ENCODE measurements at regions not wholly inside any gene's neighbourhood (a gene's known extent, or its start where the extent isn't known, plus 50 kb on each side); places are given as distances from the start of the nearest gene placed in this dataset.

DNA sequence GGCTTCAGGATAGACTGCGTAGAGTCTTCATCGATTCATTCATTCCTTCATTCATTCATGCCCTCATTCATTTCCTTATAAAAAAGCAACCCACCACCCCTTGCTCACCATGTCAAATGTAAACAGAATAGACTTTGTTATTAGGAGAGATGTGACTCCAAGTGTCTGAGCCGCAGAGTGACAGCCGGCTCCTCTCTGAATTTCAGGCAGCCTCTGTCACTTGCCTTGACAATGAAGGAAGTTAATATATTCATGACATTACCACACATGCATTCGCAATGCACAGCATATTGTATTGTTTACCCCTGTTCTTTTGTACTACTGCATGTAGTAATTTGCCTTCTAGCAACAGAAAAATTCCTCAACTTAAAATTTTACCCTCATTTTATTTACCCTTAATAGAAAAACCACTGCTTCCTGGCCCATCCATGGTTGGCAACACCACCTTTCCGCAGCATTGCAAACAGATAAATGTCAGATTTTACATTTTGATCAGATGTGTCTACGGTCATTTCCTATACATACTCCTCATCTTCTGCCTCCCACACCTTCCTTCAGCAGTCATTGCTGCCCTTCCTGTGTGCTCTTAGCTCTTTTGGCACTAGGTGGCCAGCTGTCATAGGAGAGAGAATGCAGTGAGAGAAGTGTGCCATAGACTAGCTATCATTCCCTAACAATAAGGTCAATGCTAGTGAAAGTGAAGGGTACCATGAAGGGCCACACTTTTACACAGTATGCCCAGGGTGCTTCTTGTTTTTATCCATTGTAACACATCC is 1090.8 kb downstream of the BCL11A start:
- intact Hi-C loops (cut with micrococcal nuclease; ENCODE audit: unreplicated experiment) = no loop called here
- in situ Hi-C loops (cut with HindIII; ENCODE audit: low pct_unique_long_range_greater_than_20kb, low sequenced_read_pairs) = no loop called here
- ATAC-seq (no peak), DNase-seq (ENCODE audit: low read depth, low spot score) (no peak)
- Histone ChIP-seq H3K9me3 (ENCODE audit: control insufficient read depth, insufficient read depth, low read depth, low read length) (no peaks in the 10 kb centered on the region), H3K36me3 (ENCODE audit: control insufficient read depth, insufficient read depth, low read length) (no peaks in the 10 kb centered on the region), H3K4me3 (ENCODE audit: low read depth in 2 of 2, low read length in 2 of 2) (no peak overlapping the region), H3K4me1 (ENCODE audit: control insufficient read depth, insufficient read depth, low read length) (no peaks in the 10 kb centered on the region), H3K27ac (ENCODE audit: low read length) (no peak overlapping the region), H3K27me3 (ENCODE audit: control insufficient read depth, insufficient read depth, low read length) (no peaks in the 10 kb centered on the region)
- ChIA-PET CTCF (no interaction called here), POLR2A (no interaction called here)
- TF ChIP-seq, protein P1, sequence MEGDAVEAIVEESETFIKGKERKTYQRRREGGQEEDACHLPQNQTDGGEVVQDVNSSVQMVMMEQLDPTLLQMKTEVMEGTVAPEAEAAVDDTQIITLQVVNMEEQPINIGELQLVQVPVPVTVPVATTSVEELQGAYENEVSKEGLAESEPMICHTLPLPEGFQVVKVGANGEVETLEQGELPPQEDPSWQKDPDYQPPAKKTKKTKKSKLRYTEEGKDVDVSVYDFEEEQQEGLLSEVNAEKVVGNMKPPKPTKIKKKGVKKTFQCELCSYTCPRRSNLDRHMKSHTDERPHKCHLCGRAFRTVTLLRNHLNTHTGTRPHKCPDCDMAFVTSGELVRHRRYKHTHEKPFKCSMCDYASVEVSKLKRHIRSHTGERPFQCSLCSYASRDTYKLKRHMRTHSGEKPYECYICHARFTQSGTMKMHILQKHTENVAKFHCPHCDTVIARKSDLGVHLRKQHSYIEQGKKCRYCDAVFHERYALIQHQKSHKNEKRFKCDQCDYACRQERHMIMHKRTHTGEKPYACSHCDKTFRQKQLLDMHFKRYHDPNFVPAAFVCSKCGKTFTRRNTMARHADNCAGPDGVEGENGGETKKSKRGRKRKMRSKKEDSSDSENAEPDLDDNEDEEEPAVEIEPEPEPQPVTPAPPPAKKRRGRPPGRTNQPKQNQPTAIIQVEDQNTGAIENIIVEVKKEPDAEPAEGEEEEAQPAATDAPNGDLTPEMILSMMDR (IDR thresholded peaks at IDR 0.05) = no peak
- BruUV-seq (replicated peaks) = no TSS peak

GRCh38 chr2:59461127-59461526 is 1092.3 kb downstream of the BCL11A start:
- no TSS peak for BruUV-seq (replicated peaks)
- ChIA-PET CTCF (no interaction called here), POLR2A (no interaction called here)
- Histone ChIP-seq H3K4me3 (ENCODE audit: low read depth in 2 of 2, low read length in 2 of 2) (no peak overlapping the region), H3K27me3 (ENCODE audit: control insufficient read depth, insufficient read depth, low read length) (no peaks in the 10 kb centered on the region), H3K9me3 (ENCODE audit: control insufficient read depth, insufficient read depth, low read depth, low read length) (no peaks in the 10 kb centered on the region), H3K27ac (ENCODE audit: low read length) (no peak overlapping the region), H3K4me1 (ENCODE audit: control insufficient read depth, insufficient read depth, low read length) (no peaks in the 10 kb centered on the region), H3K36me3 (ENCODE audit: control insufficient read depth, insufficient read depth, low read length) (no peaks in the 10 kb centered on the region)
- intact Hi-C loops (cut with micrococcal nuclease; ENCODE audit: unreplicated experiment) = no loop called here
- in situ Hi-C loops (cut with HindIII; ENCODE audit: low pct_unique_long_range_greater_than_20kb, low sequenced_read_pairs) = no loop called here
- ATAC-seq (no peak), DNase-seq (ENCODE audit: low read depth, low spot score) (no peak)
- TF ChIP-seq POLR2AphosphoS5 (IDR thresholded peaks at IDR 0.05; ENCODE audit: low read depth, low read length) (no peak), REST (IDR thresholded peaks at IDR 0.05; ENCODE audit: insufficient read depth in 1 of 2, low read depth in 2 of 2, low read length in 1 of 2) (no peak)

DNA sequence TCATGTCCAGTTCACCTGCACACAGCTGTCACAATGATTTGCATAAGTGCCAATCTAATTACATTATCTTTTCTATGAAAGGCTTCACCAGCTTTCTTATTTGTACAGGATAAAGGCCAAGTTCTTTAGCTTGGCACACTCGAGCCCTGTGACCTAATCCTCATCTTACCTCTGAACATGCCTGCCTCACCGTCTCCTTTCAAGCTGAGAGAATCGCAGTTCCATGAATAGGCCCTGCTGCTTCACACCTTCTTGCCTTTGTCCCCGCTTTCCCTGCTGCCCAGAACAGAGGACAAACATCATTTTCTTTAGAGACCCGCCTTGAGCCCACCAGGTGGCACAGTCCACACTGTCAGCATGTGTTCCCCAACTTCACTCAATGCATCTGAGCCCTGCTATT is 1094.7 kb downstream of the BCL11A start:
- POLR2A ChIA-PET = no interaction called here
- H3K27me3 ChIP-seq (ENCODE audit: control insufficient read depth, insufficient read depth, low read length) = no peaks in the 10 kb centered on the region
- intact Hi-C loops (cut with micrococcal nuclease; ENCODE audit: unreplicated experiment) (no loop called here), in situ Hi-C loops (cut with HindIII; ENCODE audit: low pct_unique_long_range_greater_than_20kb, low sequenced_read_pairs) (no loop called here)
- no peaks in the 10 kb centered on the region for H3K9me3 ChIP-seq (ENCODE audit: control insufficient read depth, insufficient read depth, low read depth, low read length)
- H3K4me3 ChIP-seq (ENCODE audit: low read depth in 2 of 2, low read length in 2 of 2) = no peak overlapping the region
- no peak for DNase-seq (ENCODE audit: low read depth, low spot score)
- no peak for ATAC-seq
- no TSS peak for BruUV-seq (replicated peaks)
- no peaks in the 10 kb centered on the region for H3K36me3 ChIP-seq (ENCODE audit: control insufficient read depth, insufficient read depth, low read length)
- no peak overlapping the region for H3K27ac ChIP-seq (ENCODE audit: low read length)
- H3K4me1 ChIP-seq (ENCODE audit: control insufficient read depth, insufficient read depth, low read length) = no peaks in the 10 kb centered on the region
- CTCF ChIA-PET = no interaction called here
- TF ChIP-seq REST (IDR thresholded peaks at IDR 0.05; ENCODE audit: insufficient read depth in 1 of 2, low read depth in 2 of 2, low read length in 1 of 2) = no peak
- TF ChIP-seq POLR2AphosphoS5 (IDR thresholded peaks at IDR 0.05; ENCODE audit: low read depth, low read length) = no peak
- TF ChIP-seq TCF7L2 (IDR thresholded peaks at IDR 0.05; ENCODE audit: low read depth, low read length) = no peak
- TF ChIP-seq SIN3A (IDR thresholded peaks at IDR 0.05; ENCODE audit: borderline replicate concordance, insufficient read depth, low read depth, low read length) = no peak
- TF ChIP-seq, protein P1 (IDR thresholded peaks at IDR 0.05) = no peak
